ENCODE measurements at regions not wholly inside any gene's neighbourhood (a gene's known extent, or its start where the extent isn't known, plus 50 kb on each side); places are given as distances from the start of the nearest gene placed in this dataset.
"Not testable (repeated sequence)": the region's sequence is repeated elsewhere in the genome, so short reads cannot be mapped to it uniquely, and the experiment has no call there.

GRCh38 chr18:78433562-78433961 is 546.1 kb upstream of the SALL3 start:
- Histone ChIP-seq H4K20me1 (ENCODE audit: control insufficient read depth, insufficient read depth, low read depth, low read length) (no peaks in the 10 kb centered on the region), H3K27ac (ENCODE audit: low read depth, low read length) (no peak overlapping the region), H3K4me3 (ENCODE audit: low read length) (no peak overlapping the region), H3K79me2 (ENCODE audit: control insufficient read depth, low read length) (no peaks in the 10 kb centered on the region), H3K4me2 (ENCODE audit: low read length) (no peak overlapping the region), H3K9me3 (ENCODE audit: control insufficient read depth, insufficient read depth, low read length) (no peaks in the 10 kb centered on the region; the same call in 1 of the 2 replicates), H3K36me3 (ENCODE audit: control insufficient read depth, low read length) (no peaks in the 10 kb centered on the region), H3K9me2 (replicated peaks; ENCODE audit: control insufficient read depth, low read length) (no peaks in the 10 kb centered on the region), H3K27me3 (ENCODE audit: control insufficient read depth, low read length) (no peaks in the 10 kb centered on the region), H3F3A (ENCODE audit: control insufficient read depth, insufficient read depth) (no peaks in the 10 kb centered on the region), H3K4me1 (ENCODE audit: control insufficient read depth, low read length) (no peaks in the 10 kb centered on the region)
- TF ChIP-seq, protein P1, sequence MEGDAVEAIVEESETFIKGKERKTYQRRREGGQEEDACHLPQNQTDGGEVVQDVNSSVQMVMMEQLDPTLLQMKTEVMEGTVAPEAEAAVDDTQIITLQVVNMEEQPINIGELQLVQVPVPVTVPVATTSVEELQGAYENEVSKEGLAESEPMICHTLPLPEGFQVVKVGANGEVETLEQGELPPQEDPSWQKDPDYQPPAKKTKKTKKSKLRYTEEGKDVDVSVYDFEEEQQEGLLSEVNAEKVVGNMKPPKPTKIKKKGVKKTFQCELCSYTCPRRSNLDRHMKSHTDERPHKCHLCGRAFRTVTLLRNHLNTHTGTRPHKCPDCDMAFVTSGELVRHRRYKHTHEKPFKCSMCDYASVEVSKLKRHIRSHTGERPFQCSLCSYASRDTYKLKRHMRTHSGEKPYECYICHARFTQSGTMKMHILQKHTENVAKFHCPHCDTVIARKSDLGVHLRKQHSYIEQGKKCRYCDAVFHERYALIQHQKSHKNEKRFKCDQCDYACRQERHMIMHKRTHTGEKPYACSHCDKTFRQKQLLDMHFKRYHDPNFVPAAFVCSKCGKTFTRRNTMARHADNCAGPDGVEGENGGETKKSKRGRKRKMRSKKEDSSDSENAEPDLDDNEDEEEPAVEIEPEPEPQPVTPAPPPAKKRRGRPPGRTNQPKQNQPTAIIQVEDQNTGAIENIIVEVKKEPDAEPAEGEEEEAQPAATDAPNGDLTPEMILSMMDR (IDR thresholded peaks at IDR 0.05; ENCODE audit: low read depth, low read length, poor library complexity, severe bottlenecking) = no peak
- TF ChIP-seq EZH2phosphoT487 (IDR thresholded peaks at IDR 0.05; ENCODE audit: borderline replicate concordance, low read length) = no peak

GRCh38 chr18:78436110-78436509 is 543.5 kb upstream of the SALL3 start:
- H3K27ac ChIP-seq (ENCODE audit: low read depth, low read length) = no peak overlapping the region
- H3K9me3 ChIP-seq (ENCODE audit: control insufficient read depth, insufficient read depth, low read length) = no peaks in the 10 kb centered on the region; the same call in 1 of the 2 replicates
- H3K27me3 ChIP-seq (ENCODE audit: control insufficient read depth, low read length) = no peaks in the 10 kb centered on the region
- H3K4me3 ChIP-seq (ENCODE audit: low read length) = no peak overlapping the region
- H3F3A ChIP-seq (ENCODE audit: control insufficient read depth, insufficient read depth) = no peaks in the 10 kb centered on the region
- H3K4me2 ChIP-seq (ENCODE audit: low read length) = no peak overlapping the region
- no peaks in the 10 kb centered on the region for H3K9me2 ChIP-seq (replicated peaks; ENCODE audit: control insufficient read depth, low read length)
- H4K20me1 ChIP-seq (ENCODE audit: control insufficient read depth, insufficient read depth, low read depth, low read length) = no peaks in the 10 kb centered on the region
- no peaks in the 10 kb centered on the region for H3K36me3 ChIP-seq (ENCODE audit: control insufficient read depth, low read length)
- H3K4me1 ChIP-seq (ENCODE audit: control insufficient read depth, low read length) = no peaks in the 10 kb centered on the region
- no peak for TF ChIP-seq EZH2phosphoT487 (IDR thresholded peaks at IDR 0.05; ENCODE audit: borderline replicate concordance, low read length)
- TF ChIP-seq, protein P1 (IDR thresholded peaks at IDR 0.05; ENCODE audit: low read depth, low read length, poor library complexity, severe bottlenecking) = no peak
- H3K79me2 ChIP-seq (ENCODE audit: control insufficient read depth, low read length) = no peaks in the 10 kb centered on the region

- H3K4me1 ChIP-seq (ENCODE audit: control insufficient read depth, low read length); H3K9me3 ChIP-seq (ENCODE audit: control insufficient read depth, insufficient read depth, low read length); H3K27ac ChIP-seq (ENCODE audit: low read depth, low read length); H3K27me3 ChIP-seq (ENCODE audit: control insufficient read depth, low read length); H3K4me2 ChIP-seq (ENCODE audit: low read length); H3K9me2 ChIP-seq (replicated peaks; ENCODE audit: control insufficient read depth, low read length); H3K79me2 ChIP-seq (ENCODE audit: control insufficient read depth, low read length); H3K4me3 ChIP-seq (ENCODE audit: low read length); H3F3A ChIP-seq (ENCODE audit: control insufficient read depth, insufficient read depth); H3K36me3 ChIP-seq (ENCODE audit: control insufficient read depth, low read length); H4K20me1 ChIP-seq (ENCODE audit: control insufficient read depth, insufficient read depth, low read depth, low read length): not testable (repeated sequence)
Measured at GRCh38 chr18:78438235-78438634, 541.4 kb upstream of the SALL3 start.

- H3K27me3 ChIP-seq (ENCODE audit: control insufficient read depth, low read length) = no peaks in the 10 kb centered on the region
- no peak overlapping the region for H3K4me3 ChIP-seq (ENCODE audit: low read length)
- H3K9me3 ChIP-seq (ENCODE audit: control insufficient read depth, insufficient read depth, low read length) = peaks cover 11% of the 10 kb centered on the region
- H3K4me2 ChIP-seq (ENCODE audit: low read length) = no peak overlapping the region
- no peaks in the 10 kb centered on the region for H4K20me1 ChIP-seq (ENCODE audit: control insufficient read depth, insufficient read depth, low read depth, low read length)
- H3K27ac ChIP-seq (ENCODE audit: low read depth, low read length) = no peak overlapping the region
- no peaks in the 10 kb centered on the region for H3K36me3 ChIP-seq (ENCODE audit: control insufficient read depth, low read length)
- no peaks in the 10 kb centered on the region for H3K4me1 ChIP-seq (ENCODE audit: control insufficient read depth, low read length)
- no peaks in the 10 kb centered on the region for H3K9me2 ChIP-seq (replicated peaks; ENCODE audit: control insufficient read depth, low read length)
- no peak for TF ChIP-seq EZH2phosphoT487 (IDR thresholded peaks at IDR 0.05; ENCODE audit: borderline replicate concordance, low read length)
- TF ChIP-seq, protein P1 (IDR thresholded peaks at IDR 0.05; ENCODE audit: low read depth, low read length, poor library complexity, severe bottlenecking) = no peak
- no peaks in the 10 kb centered on the region for H3F3A ChIP-seq (ENCODE audit: control insufficient read depth, insufficient read depth)
- H3K79me2 ChIP-seq (ENCODE audit: control insufficient read depth, low read length) = no peaks in the 10 kb centered on the region
Measured at GRCh38 chr18:78445880-78446279, 533.7 kb upstream of the SALL3 start.
